Activated T-cell treated with anti-CD3 and anti-CD28 coated beads for 48 hours (primary cell): ENCODE measurements at regions not wholly inside any gene's neighbourhood (a gene's known extent, or its start where the extent isn't known, plus 50 kb on each side); places are given as distances from the start of the nearest gene placed in this dataset.
"Not testable (repeated sequence)": the region's sequence is repeated elsewhere in the genome, so short reads cannot be mapped to it uniquely, and the experiment has no call there.

Source experiments
- DNase-seq: peaks from one replicate; pipeline ENCODE4 v3.0.0-alpha.2; 2020; ENCODE audit warnings: low read depth

- DNase-seq, result no peak
Observed at GRCh38 chr10:84938117-84938905, 609.9 kb downstream of the CCSER2 start.

- no peak for DNase-seq
Observed at GRCh38 chr10:84943541-84943940, 615.2 kb downstream of the CCSER2 start.

GRCh38 chr10:84944187-84944586, 615.8 kb downstream of the CCSER2 start:
- no peak for DNase-seq

GRCh38 chr10:84945791-84946190, 617.4 kb downstream of the CCSER2 start:
- DNase-seq, result no peak

GRCh38 chr10:84946904-84947303, 618.5 kb downstream of the CCSER2 start:
- DNase-seq, result no peak

- no peak for DNase-seq
Observed at GRCh38 chr10:84948644-84949043, 620.3 kb downstream of the CCSER2 start.

- no peak for DNase-seq
Observed at GRCh38 chr10:84951616-84952015, 623.2 kb downstream of the CCSER2 start.

GRCh38 chr10:84957427-84957826, 629.0 kb downstream of the CCSER2 start:
- DNase-seq, result no peak

- DNase-seq, result no peak
Observed at GRCh38 chr10:84965468-84965867, 637.1 kb downstream of the CCSER2 start.

GRCh38 chr10:84966708-84967441, 638.5 kb downstream of the CCSER2 start:
- no peak for DNase-seq

GRCh38 chr10:84969297-84969696, 640.9 kb downstream of the CCSER2 start:
- DNase-seq, result not testable (repeated sequence)

GRCh38 chr10:84987039-84987438, 658.6 kb downstream of the CCSER2 start:
- DNase-seq, result no peak

- no peak for DNase-seq
Observed at GRCh38 chr10:84988011-84988410, 659.6 kb downstream of the CCSER2 start.

GRCh38 chr10:84990713-84991112, 662.3 kb downstream of the CCSER2 start:
- no peak for DNase-seq

- DNase-seq, result no peak
Observed at GRCh38 chr10:84991301-84991700, 662.9 kb downstream of the CCSER2 start.

GRCh38 chr10:84993251-84994035, 665.1 kb downstream of the CCSER2 start:
- no peak for DNase-seq

- no peak for DNase-seq
Observed at GRCh38 chr10:84994722-84995121, 666.3 kb downstream of the CCSER2 start.

- DNase-seq, result no peak
Observed at GRCh38 chr10:84996580-84996979, 668.2 kb downstream of the CCSER2 start.

- no peak for DNase-seq
Observed at GRCh38 chr10:84997870-84998269, 669.5 kb downstream of the CCSER2 start.

GRCh38 chr10:84999929-85000328, 671.5 kb downstream of the CCSER2 start:
- DNase-seq, result no peak

GRCh38 chr10:85003083-85003482, 674.7 kb downstream of the CCSER2 start:
- DNase-seq, result no peak

GRCh38 chr10:85008488-85009184, 680.2 kb downstream of the CCSER2 start:
- DNase-seq, result no peak
